HG03342 (cell line): ENCODE measurements at regions not wholly inside any gene's neighbourhood (a gene's known extent, or its start where the extent isn't known, plus 50 kb on each side); places are given as distances from the start of the nearest gene placed in this dataset.

Source experiments
- ATAC-seq: cut with Tn5 transposase; IDR thresholded peaks from one replicate; pipeline ENCODE4 v1.9.1; 2021; ENCODE audit warnings: mild to moderate bottlenecking, moderate library complexity; ENCODE audit not compliant: unreplicated experiment

- ATAC-seq, result no peak
These were observed 437.1 kb upstream of the USP15 start for GRCh38 chr12:61823102-61823501.

GRCh38 chr12:61846765-61847164 is 413.4 kb upstream of the USP15 start:
- ATAC-seq, result no peak

- no peak for ATAC-seq
These were observed 411.3 kb upstream of the USP15 start for GRCh38 chr12:61848893-61849292.

GRCh38 chr12:61853945-61854344 is 406.3 kb upstream of the USP15 start:
- ATAC-seq, result no peak

- ATAC-seq, result no peak
These were observed 405.3 kb upstream of the USP15 start for GRCh38 chr12:61854902-61855301.

GRCh38 chr12:61857968-61858367 is 402.2 kb upstream of the USP15 start:
- ATAC-seq, result no peak

GRCh38 chr12:61860451-61860850 is 399.8 kb upstream of the USP15 start:
- ATAC-seq, result no peak

- no peak for ATAC-seq
These were observed 397.2 kb upstream of the USP15 start for GRCh38 chr12:61862986-61863385.

- no peak for ATAC-seq
These were observed 396.4 kb upstream of the USP15 start for GRCh38 chr12:61863811-61864210.

GRCh38 chr12:61869796-61870195 is 390.4 kb upstream of the USP15 start:
- ATAC-seq, result no peak

- ATAC-seq, result peak; percentile 77
These were observed 389.3 kb upstream of the USP15 start for GRCh38 chr12:61870658-61871484.

- no peak for ATAC-seq
These were observed 388.8 kb upstream of the USP15 start for GRCh38 chr12:61871485-61871810.

- ATAC-seq, result no peak
These were observed 381.0 kb upstream of the USP15 start for GRCh38 chr12:61879229-61879628.

- ATAC-seq, result no peak
These were observed 380.0 kb upstream of the USP15 start for GRCh38 chr12:61880186-61880585.

GRCh38 chr12:61891632-61892031 is 368.6 kb upstream of the USP15 start:
- no peak for ATAC-seq

- no peak for ATAC-seq
These were observed 366.0 kb upstream of the USP15 start for GRCh38 chr12:61894168-61894567.

- no peak for ATAC-seq
These were observed 363.8 kb upstream of the USP15 start for GRCh38 chr12:61896436-61896835.

- ATAC-seq, result no peak
These were observed 357.8 kb upstream of the USP15 start for GRCh38 chr12:61902403-61902802.

- no peak for ATAC-seq
These were observed 349.1 kb upstream of the USP15 start for GRCh38 chr12:61911113-61911512.

GRCh38 chr12:61915420-61915819 is 344.8 kb upstream of the USP15 start:
- no peak for ATAC-seq

- no peak for ATAC-seq
These were observed 343.4 kb upstream of the USP15 start for GRCh38 chr12:61916831-61917230.

GRCh38 chr12:61919686-61920085 is 340.5 kb upstream of the USP15 start:
- ATAC-seq, result no peak

GRCh38 chr12:61920230-61920629 is 340.0 kb upstream of the USP15 start:
- no peak for ATAC-seq
